A673 (cell line): ENCODE measurements at regions not wholly inside any gene's neighbourhood (a gene's known extent, or its start where the extent isn't known, plus 50 kb on each side); places are given as distances from the start of the nearest gene placed in this dataset.

Source experiments
- BruUV-seq: library from RNA; stranded (reverse); fragments of 400-500 nt; replicated peaks from 2 replicates; lab custom pipeline; 2021; lab: Mats Ljungman, UMichigan
- CTCF ChIA-PET: fragments of 300-600 bp; sonication (Branson Sonifier 250); formaldehyde crosslinking; loops from one replicate; lab custom pipeline; 2022; ENCODE audit warnings: antibody characterized with exemption; lab: Charles Lee
- POLR2A ChIA-PET: fragments of 300-600 bp; sonication (Branson Sonifier 250); formaldehyde crosslinking; loops from one replicate; lab custom pipeline; 2022; ENCODE audit warnings: antibody characterized with exemption; ENCODE audit not compliant: low non-redundant PET; lab: Charles Lee
- DNase-seq: peaks from one replicate; pipeline ENCODE4 v3.0.0-alpha.2; 2015; ENCODE audit warnings: low spot score
- H3K27ac ChIP-seq: fragments of 200-600 bp; sonication (generic); 2 replicates; pipeline ENCODE4 v1.5.1; 2016; ENCODE audit warnings: mixed run types, low read depth, mild to moderate bottlenecking, mixed read lengths, antibody characterized with exemption, low read length; ENCODE audit not compliant: poor library complexity, severe bottlenecking
- H3K27me3 ChIP-seq: fragments of 200-600 bp; sonication (generic); replicated peaks from 2 replicates; pipeline ENCODE4 v1.6.1; 2017; ENCODE audit warnings: mixed run types, low read depth, mild to moderate bottlenecking, mixed read lengths, antibody characterized with exemption, low read length; ENCODE audit not compliant: insufficient read depth, poor library complexity
- H3K36me3 ChIP-seq: fragments of 200-600 bp; sonication (generic); 2 replicates; pipeline ENCODE4 v1.6.1; 2016; ENCODE audit warnings: mixed run types, mild to moderate bottlenecking, mixed read lengths, antibody characterized with exemption, low read length; ENCODE audit not compliant: insufficient read depth, poor library complexity, severe bottlenecking
- H3K4me1 ChIP-seq: fragments of 200-600 bp; sonication (generic); 2 replicates; pipeline ENCODE4 v1.6.1; 2017; ENCODE audit warnings: mixed run types, mild to moderate bottlenecking, mixed read lengths, antibody characterized with exemption, low read length; ENCODE audit not compliant: insufficient read depth, poor library complexity, severe bottlenecking
- H3K4me3 ChIP-seq: fragments of 200-600 bp; sonication (generic); 2 replicates; pipeline ENCODE4 v1.5.1; 2016; ENCODE audit warnings: low read depth, mixed run types, mild to moderate bottlenecking, mixed read lengths, low read length; ENCODE audit not compliant: poor library complexity, severe bottlenecking
- H3K9me3 ChIP-seq: fragments of 200-600 bp; sonication (generic); 2 replicates; pipeline ENCODE4 v1.6.1; 2016; ENCODE audit warnings: mixed run types, low read depth, mild to moderate bottlenecking, mixed read lengths, antibody characterized with exemption, low read length; ENCODE audit not compliant: poor library complexity, severe bottlenecking
- CTCF ChIP-seq: fragments of 300-800, 200-600 bp; sonication (generic); conservative IDR thresholded peaks from 2 replicates; pipeline ENCODE4 v1.5.1; 2017; ENCODE audit warnings: low read depth, mild to moderate bottlenecking, antibody characterized with exemption, low read length, moderate library complexity, mixed read lengths
- EZH2 ChIP-seq: fragments of 200-600 bp; sonication (generic); IDR thresholded peaks from 2 replicates; pipeline ENCODE4 v1.6.1; 2017; ENCODE audit warnings: borderline replicate concordance, low read depth, mild to moderate bottlenecking, mixed read lengths, antibody characterized with exemption, low read length; ENCODE audit not compliant: poor library complexity, severe bottlenecking
- intact Hi-C: fragments of 100-400 bp; cut with micrococcal nuclease; formaldehyde crosslinking; loops from one replicate; pipeline ENCODE4 v1.10.0; 2022; ENCODE audit not compliant: unreplicated experiment

- no peaks in the 10 kb centered on the region for H3K27me3 ChIP-seq
- TF ChIP-seq EZH2, result no peak
- intact Hi-C loops, result loop anchor here (5.0 kb wide), 1 partner anchor 196 kb away; no protein-coding TSS in a partner anchor
- DNase-seq, result no peak
- H3K27ac ChIP-seq, result no peak overlapping the region
- no TSS peak for BruUV-seq
- CTCF ChIA-PET, result no interaction called here
- POLR2A ChIA-PET, result no interaction called here
- H3K4me3 ChIP-seq, result no peak overlapping the region
- no peaks in the 10 kb centered on the region for H3K4me1 ChIP-seq
- H3K9me3 ChIP-seq, result no peaks in the 10 kb centered on the region
- H3K36me3 ChIP-seq, result no peaks in the 10 kb centered on the region
These were observed 113.1 kb upstream of the RUNX3 start for GRCh38 chr1:25043228-25043580.

GRCh38 chr1:25042331-25043227, 112.5 kb upstream of the RUNX3 start:
- TF ChIP-seq CTCF, result no peak
- no peak for TF ChIP-seq EZH2
- no peak for DNase-seq
- H3K4me1 ChIP-seq, result no peaks in the 10 kb centered on the region
- intact Hi-C loops, result loop anchor here (5.0 kb wide), 1 partner anchor 195 kb away; no protein-coding TSS in a partner anchor
- ChIA-PET POLR2A (no interaction called here), CTCF (no interaction called here)
- no peak overlapping the region for H3K27ac ChIP-seq
- BruUV-seq, result no TSS peak
- no peaks in the 10 kb centered on the region for H3K27me3 ChIP-seq
- H3K4me3 ChIP-seq, result no peak overlapping the region
- H3K36me3 ChIP-seq, result no peaks in the 10 kb centered on the region
- no peaks in the 10 kb centered on the region for H3K9me3 ChIP-seq

GRCh38 chr1:25041916-25042315, 111.8 kb upstream of the RUNX3 start:
- Histone ChIP-seq H3K27ac (no peak overlapping the region), H3K27me3 (no peaks in the 10 kb centered on the region), H3K9me3 (no peaks in the 10 kb centered on the region), H3K4me3 (no peak overlapping the region), H3K36me3 (no peaks in the 10 kb centered on the region), H3K4me1 (no peaks in the 10 kb centered on the region)
- no peak for DNase-seq
- intact Hi-C loops, result loop anchor here (5.0 kb wide), 1 partner anchor 195 kb away; no protein-coding TSS in a partner anchor
- ChIA-PET CTCF (no interaction called here), POLR2A (no interaction called here)
- no peak for TF ChIP-seq CTCF
- TF ChIP-seq EZH2, result no peak
- BruUV-seq, result no TSS peak
